NCI-H2081 (cell line): ENCODE measurements at regions not wholly inside any gene's neighbourhood (a gene's known extent, or its start where the extent isn't known, plus 50 kb on each side); places are given as distances from the start of the nearest gene placed in this dataset.
A peak's percentile ranks its signal among the peaks of the same experiment; 100 is the strongest.
"Not testable (repeated sequence)": the region's sequence is repeated elsewhere in the genome, so short reads cannot be mapped to it uniquely, and the experiment has no call there.

Experiments used
- DNase-seq, 2 experiments: peaks; one replicate each; lab custom pipeline; 2025; lab: John Stamatoyannopoulos, UW

DNA sequence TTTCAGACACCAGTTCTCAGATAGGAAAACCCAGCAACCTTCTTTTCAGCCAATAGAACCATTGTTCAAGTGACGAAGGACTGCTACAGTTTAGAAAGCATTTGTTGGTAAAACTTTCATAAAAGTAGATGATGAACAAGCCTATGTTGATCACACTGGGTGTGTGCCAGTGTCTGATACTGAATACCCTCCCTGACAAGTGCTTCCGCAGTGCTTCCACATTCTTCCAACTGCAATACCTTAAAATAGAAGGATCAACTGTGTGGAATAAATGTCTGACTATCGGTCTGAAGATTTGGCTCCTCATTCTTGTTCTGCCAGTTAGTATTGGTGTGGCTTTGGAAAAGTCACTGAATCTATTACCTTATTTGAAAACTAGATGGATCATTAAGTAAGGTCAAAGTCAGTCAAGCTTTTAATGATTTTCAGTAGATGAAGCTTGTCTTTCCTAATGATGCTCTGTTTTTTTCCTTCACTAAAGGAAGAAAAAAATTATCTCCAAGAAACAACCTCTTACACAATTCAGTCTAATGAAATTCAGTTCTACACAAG lies 479.4 kb upstream of the CBLB start:
- DNase-seq, result no peak

DNA sequence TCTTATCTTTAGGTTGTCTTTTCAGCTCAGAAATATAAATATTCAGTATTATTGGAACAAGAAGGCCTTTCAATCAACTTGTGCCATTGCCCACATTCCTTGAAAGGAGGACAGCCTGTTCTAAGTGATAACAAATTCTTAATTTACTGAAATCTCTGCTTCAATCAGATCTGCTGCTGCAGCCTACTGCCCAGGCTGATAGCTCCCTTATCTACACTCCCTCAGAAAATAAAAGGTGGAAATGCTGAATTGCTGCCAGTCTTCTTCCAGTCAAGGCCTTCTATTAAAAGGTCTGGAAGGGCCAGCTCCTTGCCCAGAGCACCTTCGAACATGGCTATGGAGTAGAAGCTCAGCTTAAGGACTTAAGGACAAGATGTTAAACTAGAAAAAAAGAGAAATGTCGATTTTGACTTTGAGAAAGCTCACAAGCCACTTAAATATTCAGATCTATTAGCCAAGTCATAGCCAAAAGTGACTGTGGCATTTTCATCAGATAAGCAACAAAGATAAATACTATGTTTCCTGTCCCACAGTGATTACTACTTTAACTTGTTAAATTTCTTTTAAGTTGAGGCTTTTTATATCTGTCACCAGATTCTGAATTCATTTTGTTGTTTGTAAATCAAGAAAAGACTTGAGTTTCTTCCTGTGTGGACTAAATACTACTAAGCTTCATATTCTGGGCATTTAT lies 480.5 kb upstream of the CBLB start:
- no peak for DNase-seq

DNA sequence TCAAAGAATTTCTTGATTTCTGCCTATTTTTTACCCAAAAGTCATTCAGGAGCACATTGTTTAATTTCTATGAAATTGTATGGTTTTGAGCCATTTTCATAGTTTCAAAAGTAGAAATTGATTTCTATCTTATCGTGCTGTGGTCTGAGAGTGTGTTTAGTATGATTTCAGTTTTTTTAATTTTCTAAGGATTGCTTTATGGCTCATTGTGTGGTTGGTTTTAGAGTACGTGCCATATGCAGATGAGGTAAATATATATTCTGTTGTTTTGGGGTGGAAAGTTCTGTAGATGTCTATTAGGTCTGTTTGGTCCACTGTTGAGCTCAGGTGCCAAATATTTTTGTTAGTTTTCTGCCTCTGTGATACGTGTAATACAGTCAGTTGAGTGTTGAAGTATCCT lies 487.1 kb upstream of the CBLB start:
- no peak for DNase-seq

GRCh38 chr3:106359692-106360091 lies 490.9 kb upstream of the CBLB start:
- no peak for DNase-seq

DNA sequence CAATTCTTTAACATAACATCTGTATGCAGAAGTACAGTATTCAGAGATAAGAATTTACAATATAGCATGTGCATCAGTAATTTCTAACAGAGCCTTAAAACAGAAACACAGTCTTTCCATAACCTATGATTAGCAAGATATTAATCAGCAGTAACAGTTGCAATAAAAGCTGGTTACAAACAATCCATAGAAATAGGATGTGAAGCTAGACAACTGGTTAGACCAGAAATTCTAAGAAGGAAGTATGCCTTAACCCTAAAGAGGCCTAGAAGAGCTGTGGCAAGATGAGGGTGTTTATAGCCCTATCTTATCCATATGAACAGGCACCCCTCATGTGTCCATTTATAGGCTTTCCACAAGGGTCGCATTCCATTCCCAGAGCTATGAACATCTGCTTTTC lies 492.1 kb upstream of the CBLB start:
- not testable (repeated sequence) for DNase-seq

DNA sequence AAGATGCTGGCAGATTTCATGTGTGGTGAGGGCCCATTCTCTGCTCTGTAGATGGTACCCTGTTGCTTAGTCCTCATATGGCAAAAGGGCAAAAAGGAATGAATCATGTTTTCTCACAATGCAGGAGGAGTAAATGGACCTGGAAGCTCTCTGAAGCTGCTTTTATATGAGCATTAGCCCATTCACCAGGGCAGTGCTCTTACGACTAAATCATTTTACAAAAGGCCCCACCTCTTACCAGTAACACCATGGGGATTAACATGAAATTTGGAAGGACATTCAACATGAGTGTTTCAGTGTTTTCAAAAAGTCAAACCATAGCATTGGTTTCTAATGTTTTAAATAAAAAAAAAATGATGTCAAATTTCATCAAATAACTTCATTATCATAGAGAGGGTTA lies 495.7 kb upstream of the CBLB start:
- no peak for DNase-seq

DNA sequence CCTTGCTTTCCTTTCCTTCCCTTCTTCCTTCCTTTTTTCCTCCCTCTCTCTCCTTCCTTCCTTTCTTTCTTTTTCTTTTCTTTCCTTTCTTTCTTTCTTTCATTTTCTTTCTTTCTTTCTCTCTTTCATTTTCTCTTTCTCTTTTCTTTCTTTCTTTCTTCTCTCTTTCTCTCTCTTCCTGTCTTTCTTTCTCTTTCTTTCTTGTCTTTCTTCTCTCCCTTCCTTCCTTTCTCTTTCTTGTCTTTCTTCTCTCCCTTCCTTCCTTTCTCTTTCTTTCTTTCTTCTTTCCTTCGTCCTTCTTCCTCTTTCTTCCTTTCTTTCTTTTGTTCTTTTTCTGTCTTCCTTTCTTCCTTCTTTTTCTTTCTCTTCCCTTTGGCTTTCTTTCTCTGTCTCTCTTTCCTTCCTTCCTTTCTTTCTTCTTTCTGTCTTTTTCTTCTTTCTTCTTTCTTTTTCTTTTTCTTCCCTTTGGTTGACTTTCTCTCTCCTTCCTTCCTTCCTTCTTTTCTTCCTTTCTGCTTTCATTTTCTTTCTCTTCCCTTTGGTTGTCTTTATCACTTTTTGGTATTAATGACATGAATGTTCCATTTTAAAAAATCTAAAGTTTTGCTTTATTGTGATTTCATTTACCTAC lies 496.4 kb upstream of the CBLB start:
- DNase-seq, result no peak

DNA sequence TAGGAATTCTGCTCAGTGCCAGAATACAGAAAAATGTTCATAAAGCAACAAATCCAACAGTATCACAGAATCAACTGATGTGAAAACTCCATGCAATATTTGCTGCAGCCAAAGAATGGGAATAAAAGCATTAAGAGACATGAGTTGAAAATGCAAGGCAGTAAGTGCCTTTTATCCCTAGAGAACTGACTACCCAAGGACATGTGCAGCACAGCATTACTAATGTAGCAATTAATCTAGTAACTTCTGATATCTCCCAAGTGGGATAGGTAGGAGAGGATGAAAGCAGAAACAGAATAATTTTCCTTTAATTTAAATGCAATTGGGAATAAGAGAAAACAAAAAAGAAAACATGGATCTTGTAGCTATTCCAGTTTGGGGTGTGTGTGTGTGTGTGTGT lies 497.5 kb upstream of the CBLB start:
- DNase-seq, result no peak

DNA sequence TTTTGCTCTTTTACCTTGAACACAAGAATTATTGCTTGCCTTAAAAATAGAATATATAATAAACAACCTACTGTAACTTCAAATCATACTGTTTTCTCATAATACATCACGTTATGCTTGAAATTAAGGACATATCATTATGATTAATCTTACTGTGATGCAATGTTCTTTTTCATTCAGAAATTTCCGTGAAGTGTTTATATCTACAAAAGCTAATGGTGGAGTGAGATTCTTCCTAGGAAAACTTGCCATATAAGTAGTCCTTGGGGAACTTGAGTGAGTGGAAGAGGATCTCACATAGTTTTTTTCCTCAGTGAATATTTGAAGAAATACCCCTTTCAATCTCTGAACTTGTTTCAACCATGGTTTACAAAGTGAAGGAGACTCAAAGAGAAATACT lies 498.7 kb upstream of the CBLB start:
- DNase-seq, result no peak

DNA sequence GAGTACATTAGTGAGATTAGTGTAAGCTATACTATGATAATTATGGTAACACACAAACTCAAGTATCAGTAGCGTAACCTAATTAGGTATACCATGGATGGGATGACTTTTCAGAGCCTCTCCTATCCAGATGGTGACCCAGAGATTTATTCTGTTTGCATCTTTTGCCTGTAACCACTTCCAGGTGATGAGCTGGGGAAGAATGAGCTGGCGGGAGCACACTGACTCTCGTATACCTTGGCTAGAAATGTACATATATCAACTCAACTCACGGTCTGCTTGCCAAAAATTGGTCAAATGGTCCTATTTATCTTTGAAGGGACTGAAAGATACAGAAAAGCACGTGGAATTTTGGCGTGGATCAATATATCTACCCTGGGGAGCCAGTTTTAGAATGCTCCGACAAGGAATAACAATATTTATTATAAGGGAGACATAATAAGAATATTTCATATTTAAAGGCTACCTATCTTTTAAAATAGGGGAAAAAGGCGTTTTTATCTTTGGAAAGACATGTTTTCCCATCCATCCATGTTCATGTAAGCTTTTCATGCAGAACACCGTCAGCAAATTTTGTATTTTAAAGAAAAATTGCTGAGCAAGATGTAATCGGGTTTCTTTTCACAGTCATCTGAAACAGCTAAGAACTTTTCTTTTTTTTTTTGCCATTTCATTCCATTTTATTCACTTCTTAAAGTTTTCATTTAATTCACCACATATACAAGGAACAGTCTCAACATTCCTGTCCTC lies 502.6 kb upstream of the CBLB start:
- peak; percentile 23 to 57 for DNase-seq

DNA sequence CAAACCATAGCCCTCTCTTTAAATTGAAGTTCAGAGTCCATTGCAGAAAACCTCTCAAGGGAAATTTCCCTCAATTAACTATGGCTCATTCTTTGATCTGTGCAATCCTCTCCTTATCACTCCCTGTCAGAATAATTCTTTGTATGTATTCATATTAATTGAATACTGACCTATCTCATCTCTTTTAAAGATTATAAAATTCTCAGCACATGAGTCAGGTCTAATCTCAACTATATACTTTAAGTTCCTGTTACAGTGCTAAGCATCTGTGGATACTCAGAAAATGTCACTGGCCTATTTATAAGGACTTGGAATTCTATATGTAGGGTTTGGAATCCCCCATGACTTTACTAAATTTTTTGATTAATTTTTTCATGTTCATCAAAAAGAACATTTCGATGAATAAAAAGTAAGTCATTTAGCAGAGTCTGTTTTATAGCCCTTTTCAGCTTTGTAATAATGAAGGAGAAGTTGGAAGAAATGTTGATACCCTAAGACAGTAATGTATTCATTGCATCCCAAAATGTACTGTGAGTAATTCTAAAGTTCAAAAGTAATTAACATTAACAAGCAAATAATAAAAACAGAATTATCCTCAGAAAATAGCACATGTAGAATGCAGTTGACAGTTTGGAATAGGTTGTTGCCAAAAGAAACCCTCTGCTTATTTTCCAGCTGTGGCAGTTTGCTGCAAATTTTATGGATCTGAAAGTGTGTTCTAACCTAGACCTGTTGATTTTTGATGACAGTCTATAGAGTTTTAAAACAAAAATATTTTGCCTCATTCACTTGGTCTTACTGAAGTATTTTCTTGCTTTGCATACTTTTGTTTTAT lies 503.4 kb upstream of the CBLB start:
- DNase-seq, result no peak

DNA sequence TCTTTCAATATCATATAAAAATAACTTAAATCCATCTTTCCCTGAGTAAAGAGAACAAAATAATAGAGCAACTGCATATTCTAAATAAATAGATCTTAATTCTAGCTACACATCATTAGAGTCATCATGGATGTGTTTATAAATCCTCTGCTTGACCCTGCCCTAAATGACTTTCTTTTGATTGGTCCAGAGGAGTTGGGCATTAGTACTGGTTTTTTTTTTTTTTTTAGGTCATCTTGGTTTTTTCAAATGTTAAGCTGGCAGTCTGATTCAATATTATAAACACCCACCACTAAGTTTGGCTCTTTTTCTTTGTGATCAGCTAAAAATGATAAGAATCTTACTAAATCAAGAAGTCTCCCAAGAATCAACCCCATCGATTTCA lies 504.0 kb upstream of the CBLB start:
- no peak for DNase-seq

DNA sequence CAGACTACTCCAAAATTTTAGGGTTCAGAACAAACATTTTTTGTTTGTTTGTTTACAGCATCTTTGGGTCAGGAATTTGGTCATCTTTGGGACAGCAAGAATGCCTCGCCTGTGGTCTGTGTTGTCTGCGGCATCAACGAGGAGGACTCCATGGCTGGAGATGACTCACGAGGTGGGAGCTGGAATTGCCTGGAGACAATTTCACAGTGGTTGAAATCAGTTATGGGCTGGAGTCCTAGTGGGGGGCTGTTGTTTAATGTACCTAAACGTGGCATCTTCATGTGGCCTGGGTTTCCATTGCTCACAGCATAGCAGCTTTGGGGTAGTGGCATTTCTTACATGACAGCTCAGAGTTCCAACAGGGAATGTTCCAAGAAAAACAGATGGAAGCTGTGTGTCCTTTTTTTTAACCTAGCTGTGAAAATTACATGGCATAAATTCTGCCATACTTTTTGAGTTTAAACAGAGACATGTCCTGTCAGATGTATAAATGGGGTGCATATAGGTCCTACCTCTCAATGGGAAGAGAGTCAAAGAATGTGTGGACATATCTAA lies 507.3 kb upstream of the CBLB start:
- DNase-seq, result no peak

GRCh38 chr3:106379251-106379750 lies 510.5 kb upstream of the CBLB start:
- DNase-seq, result no peak

GRCh38 chr3:106380232-106380631 lies 511.4 kb upstream of the CBLB start:
- DNase-seq, result no peak

- DNase-seq, result peak in 1 of 2 experiments; percentile 16
Measured at GRCh38 chr3:106381286-106381938, 512.6 kb upstream of the CBLB start.

- DNase-seq, result peak; percentile 43 to 90
Measured at GRCh38 chr3:106381939-106382335, 513.1 kb upstream of the CBLB start.

DNA sequence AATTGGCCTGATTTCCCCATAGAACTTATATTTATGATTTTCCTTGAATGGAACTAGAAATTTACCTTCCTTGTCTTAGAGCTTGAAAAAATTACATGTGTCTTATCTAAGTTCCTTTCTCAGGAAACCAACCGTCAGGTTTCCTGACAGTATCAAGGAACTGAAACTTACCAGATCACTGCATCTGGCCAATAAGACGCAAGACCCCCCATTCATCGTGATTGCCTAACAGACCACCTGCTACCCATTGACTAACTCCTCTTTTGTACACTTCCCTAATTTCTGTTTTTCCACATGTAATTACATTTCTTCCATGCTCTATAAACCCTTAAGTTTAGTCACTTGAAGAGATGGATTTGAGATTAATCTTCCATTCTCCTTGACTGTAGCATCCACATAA lies 517.2 kb upstream of the CBLB start:
- DNase-seq, result no peak

DNA sequence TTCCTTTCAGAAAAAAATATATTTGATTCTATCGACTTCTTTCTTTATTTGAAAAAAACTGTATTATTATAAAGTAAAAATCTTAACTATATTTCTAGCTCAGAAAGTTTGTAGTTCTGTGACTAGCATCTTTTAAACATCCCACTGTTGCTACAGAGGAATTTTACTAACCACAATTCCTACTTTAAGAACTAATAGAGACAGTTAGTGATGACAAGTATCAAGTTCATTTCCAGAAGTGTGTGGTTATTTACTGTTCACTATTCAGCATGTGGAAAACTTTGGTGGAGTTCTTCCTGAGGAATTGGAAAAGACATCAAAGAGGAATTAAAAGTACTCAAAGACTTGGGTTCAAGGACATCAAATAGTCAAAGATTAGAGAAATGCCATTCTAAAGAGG lies 524.1 kb upstream of the CBLB start:
- no peak for DNase-seq

DNA sequence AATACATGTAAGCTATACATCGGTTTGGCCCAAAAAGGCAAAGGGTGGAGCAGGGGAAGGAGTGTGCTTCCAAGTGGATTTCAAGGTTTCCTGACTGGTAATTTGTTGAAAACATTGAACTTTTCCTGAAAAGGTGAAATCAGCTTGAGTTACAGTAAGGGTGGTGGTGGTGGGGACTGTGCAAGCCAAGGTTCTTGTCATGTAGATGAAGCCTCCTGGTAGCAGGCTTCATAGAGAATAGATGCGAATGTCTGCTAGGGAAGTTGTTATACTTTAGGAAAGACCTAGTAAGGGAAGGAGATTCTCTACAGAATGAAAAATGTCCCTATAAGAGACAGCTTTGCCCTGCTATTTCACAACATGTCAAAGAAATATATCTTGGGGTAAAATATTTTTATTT lies 528.2 kb upstream of the CBLB start:
- no peak for DNase-seq
